HG03469 (cell line): ENCODE measurements at regions not wholly inside any gene's neighbourhood (a gene's known extent, or its start where the extent isn't known, plus 50 kb on each side); places are given as distances from the start of the nearest gene placed in this dataset.
"Not testable (repeated sequence)": the region's sequence is repeated elsewhere in the genome, so short reads cannot be mapped to it uniquely, and the experiment has no call there.

ENCODE experiments used
- ATAC-seq: cut with Tn5 transposase; IDR thresholded peaks from one replicate; pipeline ENCODE4 v1.9.1; 2021; ENCODE audit warnings: mild to moderate bottlenecking, moderate library complexity, moderate number of reproducible peaks; ENCODE audit not compliant: unreplicated experiment

- ATAC-seq, result no peak
Observed at GRCh38 chr14:30064454-30064853, 136.8 kb upstream of the PRKD1 start.

- ATAC-seq, result no peak
Observed at GRCh38 chr14:30069536-30069935, 141.9 kb upstream of the PRKD1 start.

- not testable (repeated sequence) for ATAC-seq
Observed at GRCh38 chr14:30072454-30072853, 144.8 kb upstream of the PRKD1 start.

GRCh38 chr14:30077946-30078345, 150.3 kb upstream of the PRKD1 start:
- ATAC-seq, result no peak

- ATAC-seq, result no peak
Observed at GRCh38 chr14:30078811-30079402, 151.3 kb upstream of the PRKD1 start.

- ATAC-seq, result no peak
Observed at GRCh38 chr14:30082486-30082885, 154.8 kb upstream of the PRKD1 start.

GRCh38 chr14:30084811-30085210, 157.2 kb upstream of the PRKD1 start:
- ATAC-seq, result no peak

GRCh38 chr14:30085943-30086342, 158.3 kb upstream of the PRKD1 start:
- no peak for ATAC-seq

GRCh38 chr14:30088620-30089019, 161.0 kb upstream of the PRKD1 start:
- no peak for ATAC-seq

GRCh38 chr14:30108975-30109700, 181.5 kb upstream of the PRKD1 start:
- ATAC-seq, result no peak

- ATAC-seq, result no peak
Observed at GRCh38 chr14:30114051-30114450, 186.4 kb upstream of the PRKD1 start.

- no peak for ATAC-seq
Observed at GRCh38 chr14:30115756-30116155, 188.1 kb upstream of the PRKD1 start.

- no peak for ATAC-seq
Observed at GRCh38 chr14:30118992-30119640, 191.5 kb upstream of the PRKD1 start.

GRCh38 chr14:30125322-30125979, 197.8 kb upstream of the PRKD1 start:
- no peak for ATAC-seq

- ATAC-seq, result no peak
Observed at GRCh38 chr14:30129807-30130206, 202.2 kb upstream of the PRKD1 start.

- no peak for ATAC-seq
Observed at GRCh38 chr14:30131581-30132097, 204.0 kb upstream of the PRKD1 start.

- ATAC-seq, result no peak
Observed at GRCh38 chr14:30132196-30132595, 204.5 kb upstream of the PRKD1 start.

GRCh38 chr14:30134936-30135335, 207.3 kb upstream of the PRKD1 start:
- ATAC-seq, result no peak

- ATAC-seq, result no peak
Observed at GRCh38 chr14:30138567-30138966, 210.9 kb upstream of the PRKD1 start.

- no peak for ATAC-seq
Observed at GRCh38 chr14:30142216-30142615, 214.6 kb upstream of the PRKD1 start.

- ATAC-seq, result no peak
Observed at GRCh38 chr14:30143627-30144026, 216.0 kb upstream of the PRKD1 start.
